ENCODE measurements at regions not wholly inside any gene's neighbourhood (a gene's known extent, or its start where the extent isn't known, plus 50 kb on each side); places are given as distances from the start of the nearest gene placed in this dataset.
"Not testable (repeated sequence)": the region's sequence is repeated elsewhere in the genome, so short reads cannot be mapped to it uniquely, and the experiment has no call there.

- DNase-seq, result peak in 1 of 3 donors; percentile 99
- TF ChIP-seq POLR2A (IDR thresholded peaks at IDR 0.05) (no peak), CTCF (IDR thresholded peaks at IDR 0.05) (peak in 3 of 4 donors; percentile 18 to 36 (median 35))
- 0% methylated on average over 10 of the region's 58 CpGs for WGBS (ENCODE audit: insufficient coverage, low coverage, low lambda C conversion rate, missing lambda C conversion rate)
- Histone ChIP-seq H3K27ac (peak overlapping the region in 2 of 3 donors; percentile 31 to 33), H3K27me3 (no peaks in the 10 kb centered on the region), H3K4me3 (peak overlapping the region; percentile 72), H3K4me1 (peaks cover 0 to 3% (median 0%) of the 10 kb centered on the region in 4 donors), H3K9me3 (no peaks in the 10 kb centered on the region), H3K36me3 (no peaks in the 10 kb centered on the region)
- ATAC-seq, result peak; percentile 99 to 100 (median 99)
- intact Hi-C loops (cut with DNase I), result no loop called here
Observed at GRCh38 chr3:125916376-125916978, 52.5 kb upstream of the ROPN1B start.

DNA sequence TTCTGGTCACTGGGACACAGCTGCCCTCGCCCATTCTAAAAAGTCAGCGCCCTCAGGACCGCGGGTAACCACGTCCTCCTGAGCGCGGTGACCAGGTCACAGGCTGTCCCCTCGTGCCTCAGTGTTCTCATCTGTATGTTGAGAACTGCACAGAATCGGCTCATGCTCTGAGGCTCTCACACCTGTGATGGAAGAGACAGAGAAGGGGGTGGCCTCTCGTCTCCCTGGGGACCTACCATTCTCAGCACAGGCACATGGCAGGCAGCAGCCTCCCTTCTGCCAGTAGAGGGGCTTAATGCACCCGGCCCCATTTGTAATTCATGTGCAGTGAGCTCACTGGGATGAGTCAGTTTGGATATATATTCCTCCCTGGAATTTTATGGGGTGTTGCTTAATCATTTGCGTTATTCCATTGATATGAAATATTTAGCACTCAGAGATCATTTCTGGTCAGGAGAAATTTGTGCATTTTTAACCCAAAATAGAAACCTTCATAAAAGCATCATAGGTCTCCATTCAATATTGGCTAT, 51.9 kb upstream of the ROPN1B start:
- H3K36me3 ChIP-seq; intact Hi-C loops (cut with DNase I); DNase-seq; ATAC-seq; H3K27me3 ChIP-seq; H3K9me3 ChIP-seq; H3K4me1 ChIP-seq: not testable (repeated sequence)
- H3K27ac ChIP-seq, result peak overlapping the region in 1 of 3 donors; percentile 33
- 3% methylated on average over 11 of the region's 12 CpGs for WGBS (ENCODE audit: insufficient coverage, low coverage, low lambda C conversion rate, missing lambda C conversion rate)
- peak overlapping the region; percentile 72 for H3K4me3 ChIP-seq

GRCh38 chr3:125918024-125918423, 51.0 kb upstream of the ROPN1B start:
- H3K27me3 ChIP-seq; H3K4me1 ChIP-seq; H3K9me3 ChIP-seq; H3K27ac ChIP-seq; DNase-seq; H3K4me3 ChIP-seq; H3K36me3 ChIP-seq; ATAC-seq; intact Hi-C loops (cut with DNase I): not testable (repeated sequence)
- 90% methylated on average over 1 of the region's 1 CpG for WGBS (ENCODE audit: insufficient coverage, low coverage, low lambda C conversion rate, missing lambda C conversion rate)

DNA sequence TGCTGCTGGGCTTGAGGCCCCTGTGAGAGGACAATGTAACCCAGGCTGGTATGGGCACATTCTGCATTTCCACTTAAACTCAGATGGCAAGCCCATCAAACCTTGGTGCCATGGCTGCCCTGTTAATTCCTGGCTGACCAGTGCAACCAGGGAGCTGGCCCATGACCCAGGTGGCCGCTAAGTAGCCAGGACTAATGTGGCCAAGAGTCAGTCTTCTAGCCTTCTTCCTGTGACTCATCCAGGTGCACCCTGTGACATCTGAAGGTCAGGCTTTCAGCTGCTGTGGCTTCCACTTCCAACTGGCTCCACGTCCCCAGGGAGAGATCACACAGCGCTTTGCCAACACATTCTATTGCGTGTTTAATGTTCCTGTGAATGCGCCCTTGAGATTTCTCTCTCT, 50.5 kb upstream of the ROPN1B start:
- H3K27me3 ChIP-seq; intact Hi-C loops (cut with DNase I); ATAC-seq; H3K4me1 ChIP-seq; H3K36me3 ChIP-seq; DNase-seq; H3K27ac ChIP-seq; H3K4me3 ChIP-seq; H3K9me3 ChIP-seq: not testable (repeated sequence)
- WGBS (ENCODE audit: insufficient coverage, low coverage, low lambda C conversion rate, missing lambda C conversion rate), result 91% methylated on average over 3 of the region's 5 CpGs

GRCh38 chr3:125918866-125919265, 50.1 kb upstream of the ROPN1B start:
- 87% methylated on average over 2 of the region's 2 CpGs for WGBS (ENCODE audit: insufficient coverage, low coverage, low lambda C conversion rate, missing lambda C conversion rate)
- H3K27me3 ChIP-seq; H3K27ac ChIP-seq; DNase-seq; H3K4me1 ChIP-seq; ATAC-seq; H3K36me3 ChIP-seq; intact Hi-C loops (cut with DNase I); H3K9me3 ChIP-seq; H3K4me3 ChIP-seq: not testable (repeated sequence)

MicroRNA genes in the stretch of these regions (microRNA counts, 767-probe panel; counts per million panel counts)
- microRNA hsa-miR-548i, result 237 counts per million

Small RNA genes lying in the stretch of these regions (microRNA-seq; reads per million reads assigned to microRNA genes)
- 0 reads per million in 2 donors for gene MIR548I1

Small RNA genes lying in the stretch of these regions (small RNA-seq; reads per million reads assigned to genes)
- gene AC092902.1 (0 reads per million in 2 experiments), gene AF186996.2 (0 reads per million in 2 experiments), gene AF186996.3 (0 reads per million in 2 experiments), gene MIR548I1 (0 reads per million in 2 experiments), gene SNRPCP11 (0 reads per million in 2 experiments)

All from right lobe of liver (tissue), 6 donors.